WTC11 (cell line): ENCODE measurements at regions not wholly inside any gene's neighbourhood (a gene's known extent, or its start where the extent isn't known, plus 50 kb on each side); places are given as distances from the start of the nearest gene placed in this dataset.

Experiments
- ATAC-seq: fragments of 200-7000 bp; cut with Tn5 transposase; 2 replicates; pipeline ENCODE4 v1.10.0; 2021; ENCODE audit warnings: mild to moderate bottlenecking, moderate library complexity
- CTCF ChIA-PET: fragments of 300-600 bp; sonication (Branson Sonifier 250); formaldehyde crosslinking; loops from one replicate; lab custom pipeline; 2021; ENCODE audit warnings: antibody characterized with exemption; lab: Charles Lee
- POLR2A ChIA-PET: fragments of 350-600 bp; sonication (Branson Sonifier 250); formaldehyde crosslinking; loops from one replicate; lab custom pipeline; 2021; ENCODE audit warnings: antibody characterized with exemption; lab: Charles Lee
- DNase-seq: peaks from one replicate; pipeline ENCODE4 v3.0.0; 2021; ENCODE audit warnings: low spot score
- H3K27ac Mint-ChIP-seq: 2 replicates; pipeline ENCODE4 v1.8.0; 2021; ENCODE audit warnings: mixed read lengths
- H3K27me3 Mint-ChIP-seq: 2 replicates; pipeline ENCODE4 v1.8.0; 2021; ENCODE audit warnings: low read depth, mild to moderate bottlenecking, moderate library complexity, mixed read lengths
- H3K36me3 Mint-ChIP-seq: 2 replicates; pipeline ENCODE4 v1.8.0; 2021; ENCODE audit warnings: mixed read lengths
- H3K4me1 Mint-ChIP-seq: 2 replicates; pipeline ENCODE4 v1.8.0; 2022; ENCODE audit warnings: mixed read lengths
- H3K4me3 Mint-ChIP-seq: 2 replicates; pipeline ENCODE4 v1.8.0; 2021; ENCODE audit warnings: mild to moderate bottlenecking, moderate library complexity, mixed read lengths
- H3K9me3 Mint-ChIP-seq: 2 replicates; pipeline ENCODE4 v1.8.0; 2021; ENCODE audit warnings: mixed read lengths
- ARID4B ChIP-seq: sonication (generic); formaldehyde crosslinking; IDR thresholded peaks from 2 replicates; pipeline ENCODE4 v1.8.0; 2023; ENCODE audit warnings: missing genetic modification reagents, mild to moderate bottlenecking, borderline replicate concordance
- ATF2 ChIP-seq: sonication (generic); formaldehyde crosslinking; IDR thresholded peaks from 2 replicates; pipeline ENCODE4 v1.8.1; 2022; ENCODE audit warnings: low read depth, missing genetic modification reagents, borderline replicate concordance
- ATF3 ChIP-seq: sonication (generic); formaldehyde crosslinking; conservative IDR thresholded peaks from 2 replicates; pipeline ENCODE4 v1.8.1; 2022; ENCODE audit warnings: mild to moderate bottlenecking, missing genetic modification reagents
- EMX1 ChIP-seq: fragments of 250-450 bp; sonication (Bioruptor Pico); IDR thresholded peaks from 2 replicates; pipeline ENCODE4 v1.8.0; 2021; ENCODE audit warnings: mild to moderate bottlenecking
- ESRRA ChIP-seq: sonication (generic); formaldehyde crosslinking; IDR thresholded peaks from 2 replicates; pipeline ENCODE4 v1.8.1; 2022; ENCODE audit warnings: mild to moderate bottlenecking, missing genetic modification reagents, borderline replicate concordance
- NFE2L1 ChIP-seq: sonication (generic); formaldehyde crosslinking; IDR thresholded peaks from 2 replicates; pipeline ENCODE4 v1.8.1; 2023; ENCODE audit warnings: missing genetic modification reagents
- NFYB ChIP-seq: sonication (generic); formaldehyde crosslinking; conservative IDR thresholded peaks from 2 replicates; pipeline ENCODE4 v1.8.0; 2022; ENCODE audit warnings: low read depth, missing genetic modification reagents
- PRDM15 ChIP-seq: sonication (generic); formaldehyde crosslinking; IDR thresholded peaks from 2 replicates; pipeline ENCODE4 v1.8.0; 2022; ENCODE audit warnings: missing genetic modification reagents
- PREB ChIP-seq: sonication (generic); formaldehyde crosslinking; IDR thresholded peaks from 2 replicates; pipeline ENCODE4 v1.8.1; 2022; ENCODE audit warnings: mild to moderate bottlenecking, missing genetic modification reagents, moderate library complexity, borderline replicate concordance
- PRRX2 ChIP-seq: fragments of 250-450 bp; sonication (Bioruptor Pico); IDR thresholded peaks from 2 replicates; pipeline ENCODE4 v1.8.0; 2021; ENCODE audit warnings: mild to moderate bottlenecking
- RELA ChIP-seq: sonication (generic); formaldehyde crosslinking; IDR thresholded peaks from 2 replicates; pipeline ENCODE4 v1.8.1; 2022; ENCODE audit warnings: missing genetic modification reagents, mild to moderate bottlenecking, borderline replicate concordance
- TEAD1 ChIP-seq: sonication (generic); formaldehyde crosslinking; IDR thresholded peaks from 2 replicates; pipeline ENCODE4 v1.8.0; 2022; ENCODE audit warnings: mild to moderate bottlenecking, missing genetic modification reagents
- ZBTB43 ChIP-seq: sonication (generic); formaldehyde crosslinking; IDR thresholded peaks from 2 replicates; pipeline ENCODE4 v1.8.1; 2023; ENCODE audit warnings: mild to moderate bottlenecking, missing genetic modification reagents
- ZNF138 ChIP-seq: sonication (generic); formaldehyde crosslinking; conservative IDR thresholded peaks from 2 replicates; pipeline ENCODE4 v1.8.1; 2022; ENCODE audit warnings: mild to moderate bottlenecking, moderate library complexity, missing genetic modification reagents
- ZNF232 ChIP-seq: sonication (generic); formaldehyde crosslinking; IDR thresholded peaks from 2 replicates; pipeline ENCODE4 v1.8.0; 2022; ENCODE audit warnings: mild to moderate bottlenecking, missing genetic modification reagents

GRCh38 chr5:174612686-174613085, 111.7 kb upstream of the MSX2 start (continued):
- TF ChIP-seq ATF2 (CRISPR knock-in tag): no peak

- CTCF ChIA-PET: interaction anchor here (1.0 kb wide), 1 partner anchor 34 kb away, joined by 4 read pairs; no protein-coding TSS in a partner anchor
- DNase-seq: no peak
- Mint-ChIP-seq H3K27me3 (no peaks in the 10 kb centered on the region), H3K4me3 (no peak overlapping the region), H3K9me3 (peaks cover 8% of the 10 kb centered on the region), H3K27ac (no peak overlapping the region), H3K36me3 (no peaks in the 10 kb centered on the region), H3K4me1 (no peaks in the 10 kb centered on the region)
- ATAC-seq: no peak
- POLR2A ChIA-PET: interaction anchor here (0.6 kb wide), 2 partner anchors 24 to 303 kb away, joined by 3 to 4 read pairs; no protein-coding TSS in a partner anchor
- 0 out of 2 replicates have a peak, but pooled peaks have one; percentile 18 for TF ChIP-seq NFYB (CRISPR knock-in tag)
- no peak for TF ChIP-seq TEAD1 (CRISPR knock-in tag)
- TF ChIP-seq PRRX2 (CRISPR knock-in tag): no peak
- no peak for TF ChIP-seq EMX1 (CRISPR knock-in tag)
These were observed 109.8 kb upstream of the MSX2 start for GRCh38 chr5:174614500-174615135.

GRCh38 chr5:174616036-174616435, 108.3 kb upstream of the MSX2 start:
- POLR2A ChIA-PET: no interaction called here
- Mint-ChIP-seq H3K4me1 (no peaks in the 10 kb centered on the region), H3K27me3 (no peaks in the 10 kb centered on the region; the same call in 1 of the 2 replicates), H3K9me3 (peaks cover 8% of the 10 kb centered on the region), H3K36me3 (no peaks in the 10 kb centered on the region), H3K4me3 (no peak overlapping the region), H3K27ac (no peak overlapping the region)
- ATAC-seq (no peak), DNase-seq (no peak)
- TF ChIP-seq PRDM15 (no peak), RELA (CRISPR knock-in tag) (no peak), ZBTB43 (CRISPR knock-in tag) (no peak), ESRRA (no peak), ZNF138 (CRISPR knock-in tag) (no peak)
- CTCF ChIA-PET: no interaction called here

GRCh38 chr5:174617285-174617684, 107.1 kb upstream of the MSX2 start:
- Mint-ChIP-seq H3K27me3 (no peaks in the 10 kb centered on the region; the same call in 1 of the 2 replicates), H3K9me3 (peaks cover 8% of the 10 kb centered on the region), H3K4me3 (no peak overlapping the region), H3K27ac (no peak overlapping the region), H3K4me1 (no peaks in the 10 kb centered on the region), H3K36me3 (no peaks in the 10 kb centered on the region)
- ATAC-seq (no peak), DNase-seq (no peak)
- ChIA-PET CTCF (no interaction called here), POLR2A (interaction anchor here (0.6 kb wide), 1 partner anchor 728 kb away, joined by 5 read pairs; no protein-coding TSS in a partner anchor)
- TF ChIP-seq PRRX2 (CRISPR knock-in tag) (no peak), NFE2L1 (CRISPR knock-in tag) (no peak), ARID4B (CRISPR knock-in tag) (no peak), PREB (no peak), TEAD1 (CRISPR knock-in tag) (no peak), ATF3 (CRISPR knock-in tag) (no peak), ZNF138 (CRISPR knock-in tag) (no peak), RELA (CRISPR knock-in tag) (no peak), ZNF232 (CRISPR knock-in tag) (no peak)
- TF ChIP-seq, all 79 proteins: peak for 0
